Limb (tissue), 2 donors: ENCODE measurements at regions not wholly inside any gene's neighbourhood (a gene's known extent, or its start where the extent isn't known, plus 50 kb on each side); places are given as distances from the start of the nearest gene placed in this dataset.

ENCODE experiments used
- DNase-seq, 2 donors: peaks; one replicate each; pipeline ENCODE4 v3.0.0-alpha.2; 2016; ENCODE audit errors: extremely low spot score in 2 of 2

GRCh38 chr2:16178551-16179130, 238.3 kb downstream of the MYCN start:
- no peak for DNase-seq

GRCh38 chr2:16177671-16178180, 237.4 kb downstream of the MYCN start:
- no peak for DNase-seq

- no peak for DNase-seq
Observed at GRCh38 chr2:16176971-16177480, 236.7 kb downstream of the MYCN start.

DNA sequence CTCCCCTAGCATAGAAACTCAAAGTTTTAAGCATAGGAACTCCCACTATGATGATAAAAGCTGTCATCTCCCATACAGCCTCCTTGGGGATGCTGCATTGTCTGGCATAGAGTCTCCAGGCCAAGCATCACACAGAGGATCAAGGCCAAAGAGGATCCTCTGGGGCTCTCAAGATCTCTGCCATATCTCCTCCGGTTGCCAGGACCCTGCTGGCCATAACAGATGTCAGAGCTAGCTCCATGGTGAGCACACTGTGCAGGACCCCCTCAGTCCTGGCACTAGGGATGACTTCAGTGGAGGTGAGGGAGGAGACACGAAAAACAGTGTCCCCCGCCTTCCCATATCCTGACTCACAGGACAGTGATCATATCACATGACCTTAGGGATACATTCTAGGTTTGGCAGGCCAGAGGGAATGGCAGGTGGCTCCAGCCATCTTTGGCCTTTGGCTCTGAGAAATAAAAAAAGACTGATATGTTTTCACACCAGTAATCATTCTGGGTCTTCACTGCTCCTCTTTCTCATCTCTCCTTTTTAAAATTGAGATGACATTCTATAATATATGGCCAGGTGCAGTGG, 235.0 kb downstream of the MYCN start:
- no peak for DNase-seq

GRCh38 chr2:16174693-16175045, 234.3 kb downstream of the MYCN start:
- DNase-seq, result no peak

DNA sequence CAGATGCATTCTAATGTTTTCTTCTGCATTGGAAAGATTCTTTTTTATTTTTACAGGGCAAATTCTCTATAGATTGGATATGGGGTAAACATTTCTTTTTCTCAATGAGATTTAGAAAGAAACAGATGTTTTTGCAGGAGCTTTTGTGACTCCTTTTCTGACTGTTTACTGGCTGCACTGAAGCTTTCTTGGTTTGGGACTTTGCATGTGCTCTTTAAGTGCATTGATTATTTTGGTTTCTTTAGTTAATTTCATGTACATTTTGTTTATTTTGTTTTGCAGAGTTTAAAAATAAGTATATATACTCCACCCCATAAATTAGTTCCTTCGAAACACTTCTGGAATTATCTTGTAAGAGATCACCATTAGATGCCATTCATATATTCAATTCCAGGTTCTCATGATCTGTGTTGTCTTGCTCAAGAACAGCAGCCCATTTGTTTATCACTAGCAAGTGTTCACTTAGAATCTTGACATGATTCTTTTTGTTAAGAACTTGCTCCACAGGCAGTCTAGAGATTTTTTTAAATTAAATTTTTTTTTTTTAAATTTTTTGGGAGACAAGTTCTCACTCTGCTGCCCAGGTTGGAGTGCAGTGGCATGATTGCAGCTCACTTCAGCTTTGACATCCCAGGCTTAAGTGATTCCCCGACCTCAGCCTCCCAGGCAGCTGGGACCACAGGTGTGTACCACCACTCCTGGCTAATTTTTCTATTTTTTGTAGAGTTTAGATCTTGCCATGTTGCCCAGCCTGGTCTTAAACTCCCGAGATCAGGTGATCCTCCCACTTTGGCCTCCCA, 233.7 kb downstream of the MYCN start:
- DNase-seq, result no peak

- DNase-seq, result no peak
Observed at GRCh38 chr2:16172324-16173175, 232.2 kb downstream of the MYCN start.

- DNase-seq, result no peak
Observed at GRCh38 chr2:16171425-16171920, 231.1 kb downstream of the MYCN start.

DNA sequence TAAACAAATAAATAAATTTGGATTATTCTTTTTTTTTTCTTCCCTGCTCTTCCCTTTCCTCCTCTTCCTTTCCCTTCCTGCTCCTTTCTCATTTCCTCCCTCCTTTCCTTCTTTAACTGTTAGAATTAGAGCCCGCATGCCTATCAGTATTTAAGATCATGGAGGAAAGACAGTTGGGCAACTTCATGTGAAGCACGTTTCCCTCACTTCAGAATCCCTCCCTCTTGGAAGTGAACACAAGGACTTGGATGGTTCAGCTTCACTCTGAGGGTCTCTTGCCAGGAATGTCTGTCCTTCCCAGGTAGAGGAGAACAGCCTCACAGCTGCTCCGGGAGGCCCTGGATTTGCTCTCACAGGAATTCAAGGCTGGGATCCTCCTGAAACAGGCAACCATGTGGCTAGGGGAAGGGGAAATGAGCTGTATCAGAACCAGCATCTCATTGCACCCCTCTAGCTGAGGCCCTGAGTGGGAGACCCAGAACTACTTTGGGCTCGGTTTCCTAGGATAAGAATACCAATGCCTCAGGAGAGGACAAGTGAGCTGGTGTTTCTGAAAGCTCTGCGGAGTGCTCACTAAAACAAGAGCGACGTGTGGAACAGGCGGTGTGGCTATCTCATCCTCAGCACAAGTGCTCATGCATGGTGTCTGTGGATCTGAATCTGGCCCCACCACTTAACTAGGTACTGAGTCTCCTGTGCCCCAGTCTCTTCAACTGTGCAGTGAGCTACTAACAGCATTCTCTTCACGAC, 230.5 kb downstream of the MYCN start:
- no peak for DNase-seq

DNA sequence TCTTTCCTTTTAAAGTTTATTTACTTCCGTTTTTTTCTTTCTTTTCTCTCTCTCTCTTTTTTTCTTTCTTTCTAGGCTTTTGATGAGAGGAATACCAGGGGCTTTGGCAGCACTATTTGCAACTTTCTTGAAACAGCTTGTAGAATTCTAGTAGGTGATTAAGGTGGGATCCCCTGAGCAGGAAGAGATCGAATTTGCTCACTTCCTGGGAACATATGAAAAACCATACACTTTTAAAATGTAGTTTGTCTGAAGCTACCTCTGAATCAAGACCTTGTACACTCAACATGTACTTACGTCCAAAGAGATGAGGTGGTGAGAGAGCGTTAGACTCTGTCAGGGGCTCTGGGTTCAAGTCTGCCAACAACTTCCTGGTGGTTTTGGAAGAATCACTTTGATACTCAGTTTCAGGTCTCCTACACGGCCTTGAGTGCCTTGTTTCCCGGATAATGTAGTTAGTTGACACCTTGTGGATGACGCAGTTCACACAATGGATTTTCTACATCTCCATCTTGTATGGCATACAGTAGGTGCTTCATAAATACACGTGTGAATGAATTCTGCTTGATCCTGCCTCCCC, 229.1 kb downstream of the MYCN start:
- DNase-seq, result no peak

- DNase-seq, result no peak
Observed at GRCh38 chr2:16168506-16169264, 228.3 kb downstream of the MYCN start.

GRCh38 chr2:16167870-16168426, 227.6 kb downstream of the MYCN start:
- DNase-seq, result no peak

- no peak for DNase-seq
Observed at GRCh38 chr2:16167451-16167861, 227.1 kb downstream of the MYCN start.

- no peak for DNase-seq
Observed at GRCh38 chr2:16166327-16166981, 226.1 kb downstream of the MYCN start.

DNA sequence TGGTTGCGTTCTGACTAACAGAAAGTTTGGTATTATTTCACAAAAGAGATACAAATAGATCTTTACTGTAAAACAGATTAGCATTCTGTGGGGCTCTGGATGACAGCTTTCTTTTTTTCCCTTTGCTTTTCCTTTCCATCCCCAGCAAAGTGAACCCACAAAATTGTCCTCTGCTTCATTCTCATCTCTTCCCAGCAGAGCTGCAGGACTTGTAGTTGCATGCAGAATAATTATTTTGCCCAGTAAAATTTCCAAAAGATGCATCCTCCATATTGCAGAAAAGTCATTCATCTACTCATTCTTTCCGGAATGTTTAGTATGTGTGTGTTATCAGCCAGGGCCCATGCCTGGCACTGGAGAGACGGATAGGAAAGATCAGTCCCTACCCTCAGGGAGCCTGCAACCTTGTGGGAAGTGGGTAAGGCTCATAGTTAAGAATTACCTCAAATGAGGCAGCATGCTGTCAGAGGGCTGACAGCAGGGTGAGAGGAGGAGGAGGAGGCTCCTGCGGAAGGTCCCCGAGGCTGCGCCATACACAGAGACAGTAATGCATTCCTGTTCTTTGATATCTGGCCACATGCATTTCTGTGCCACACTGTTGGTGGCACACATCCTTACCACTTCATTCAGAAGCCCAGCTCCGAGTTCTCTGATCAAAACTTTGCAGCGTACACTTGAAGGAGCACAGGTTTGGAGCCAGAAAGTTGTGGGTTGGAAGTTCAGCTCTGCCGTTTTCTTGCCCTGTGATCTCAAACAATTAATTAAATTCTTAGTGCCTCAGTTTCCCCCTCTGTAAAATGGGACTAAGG, 225.4 kb downstream of the MYCN start:
- no peak for DNase-seq

DNA sequence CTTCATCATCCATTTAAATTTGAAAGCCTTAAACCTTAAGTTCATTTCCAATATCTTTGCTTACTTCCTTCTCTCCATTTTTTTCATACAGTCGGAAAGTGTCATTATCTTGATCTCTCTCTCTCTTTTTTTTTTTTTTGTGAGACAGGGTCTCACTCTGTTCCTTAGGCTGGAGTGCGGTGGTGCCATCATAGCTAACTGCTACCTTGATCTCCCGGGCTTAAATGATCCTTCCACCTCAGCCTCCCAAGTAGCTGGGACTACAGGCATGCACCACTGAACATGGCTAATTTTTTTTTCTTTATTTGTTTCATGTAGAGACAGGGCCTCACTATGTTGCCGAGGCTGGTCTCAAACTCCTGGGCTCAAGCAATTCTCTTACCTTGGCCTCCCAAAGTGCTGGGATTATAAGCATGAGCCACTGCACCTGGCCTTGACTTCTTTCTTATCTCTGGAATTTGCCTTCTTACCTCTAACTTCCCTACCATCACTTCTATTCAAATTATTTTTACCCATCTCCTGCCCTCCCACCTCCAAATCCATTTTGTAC, 222.2 kb downstream of the MYCN start:
- DNase-seq, result no peak

GRCh38 chr2:16161768-16162490, 221.6 kb downstream of the MYCN start:
- no peak for DNase-seq
